ENCODE measurements at regions not wholly inside any gene's neighbourhood (a gene's known extent, or its start where the extent isn't known, plus 50 kb on each side); places are given as distances from the start of the nearest gene placed in this dataset.

DNA sequence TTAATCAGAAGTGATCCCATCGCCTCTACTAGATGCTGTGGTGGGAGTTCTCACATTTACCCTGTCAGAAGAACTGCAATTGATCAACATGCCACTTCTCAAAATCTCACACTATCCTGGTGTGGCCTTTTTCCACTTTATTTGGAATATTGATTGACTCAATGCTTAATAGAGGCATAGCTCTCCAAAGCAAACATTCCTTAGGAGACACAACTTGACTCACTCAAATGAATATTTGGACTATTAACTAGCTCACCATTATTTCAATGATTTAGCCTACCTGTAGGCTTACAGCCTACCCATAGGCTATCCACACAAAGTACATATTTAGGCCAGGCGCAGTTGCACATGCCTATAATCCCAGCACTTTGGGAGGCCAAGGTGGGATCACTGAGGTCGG, 186.5 kb downstream of the KLHL28 start:
- H3K4me1 ChIP-seq, result no peaks in the 10 kb centered on the region
- H3K36me3 ChIP-seq, result no peaks in the 10 kb centered on the region
- intact Hi-C loops (cut with DNase I), result no loop called here
- no peak for TF ChIP-seq CTCF (IDR thresholded peaks at IDR 0.05)
- H3K27me3 ChIP-seq (ENCODE audit: low read depth), result no peaks in the 10 kb centered on the region
- H3K9me3 ChIP-seq, result no peaks in the 10 kb centered on the region
- no peak overlapping the region for H3K27ac ChIP-seq
- H3K4me3 ChIP-seq, result no peak overlapping the region
- no peak for DNase-seq
- no peak for ATAC-seq

DNA sequence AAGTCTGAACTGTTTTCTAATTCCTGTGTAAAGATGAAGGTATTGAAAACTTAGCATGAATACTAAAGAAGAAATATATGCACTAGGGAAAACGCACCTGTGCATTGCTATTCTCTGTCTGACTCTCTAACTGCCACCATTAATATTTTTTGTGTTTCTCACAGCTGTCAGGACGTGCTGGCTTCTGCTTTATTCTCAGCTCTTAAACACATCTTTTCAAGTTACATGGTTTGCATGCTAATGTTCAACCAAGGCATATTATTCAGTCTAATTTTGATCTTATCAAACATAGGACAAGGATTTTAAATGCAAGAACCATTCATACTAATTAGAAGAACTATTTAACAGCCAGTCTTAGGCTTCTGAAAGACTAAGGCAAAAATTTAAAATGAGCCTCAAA, 187.4 kb downstream of the KLHL28 start:
- no peak for DNase-seq
- Histone ChIP-seq H3K27me3 (ENCODE audit: low read depth) (no peaks in the 10 kb centered on the region), H3K9me3 (no peaks in the 10 kb centered on the region), H3K27ac (no peak overlapping the region), H3K4me1 (no peaks in the 10 kb centered on the region), H3K4me3 (no peak overlapping the region), H3K36me3 (no peaks in the 10 kb centered on the region)
- intact Hi-C loops (cut with DNase I), result no loop called here
- TF ChIP-seq CTCF (IDR thresholded peaks at IDR 0.05), result no peak
- no peak for ATAC-seq

GRCh38 chr14:44771496-44771895, 190.3 kb downstream of the KLHL28 start:
- intact Hi-C loops (cut with DNase I), result no loop called here
- ATAC-seq, result peak in 1 of 2 donors; percentile 68

DNA sequence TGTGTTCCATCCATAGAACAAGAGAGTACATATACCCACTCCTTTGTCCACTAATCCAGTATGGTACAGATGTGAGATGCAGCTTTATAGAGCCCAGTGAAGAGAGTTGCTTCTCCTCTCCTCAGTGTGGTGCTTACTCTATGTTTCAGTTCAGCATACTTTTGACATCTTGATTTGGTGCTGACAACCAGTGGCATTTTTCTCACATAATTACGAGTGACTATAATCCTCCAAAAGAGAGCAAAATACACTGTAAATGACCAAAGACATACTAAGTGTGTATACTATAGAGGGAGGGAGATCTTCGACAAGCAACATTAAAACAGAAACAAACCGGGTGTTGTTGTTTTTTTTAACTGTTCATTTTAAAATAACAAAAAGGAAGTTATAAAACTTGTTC, 191.5 kb downstream of the KLHL28 start:
- intact Hi-C loops (cut with DNase I), result no loop called here
- ATAC-seq, result no peak

More at GRCh38 chr14:44771496-44771895, 190.3 kb downstream of the KLHL28 start:
- TF ChIP-seq CTCF (IDR thresholded peaks at IDR 0.05), result no peak
- Histone ChIP-seq H3K4me3 (no peak overlapping the region), H3K9me3 (no peaks in the 10 kb centered on the region), H3K27ac (no peak overlapping the region), H3K4me1 (no peaks in the 10 kb centered on the region), H3K36me3 (no peaks in the 10 kb centered on the region), H3K27me3 (ENCODE audit: low read depth) (no peaks in the 10 kb centered on the region)
- DNase-seq, result no peak

DNA sequence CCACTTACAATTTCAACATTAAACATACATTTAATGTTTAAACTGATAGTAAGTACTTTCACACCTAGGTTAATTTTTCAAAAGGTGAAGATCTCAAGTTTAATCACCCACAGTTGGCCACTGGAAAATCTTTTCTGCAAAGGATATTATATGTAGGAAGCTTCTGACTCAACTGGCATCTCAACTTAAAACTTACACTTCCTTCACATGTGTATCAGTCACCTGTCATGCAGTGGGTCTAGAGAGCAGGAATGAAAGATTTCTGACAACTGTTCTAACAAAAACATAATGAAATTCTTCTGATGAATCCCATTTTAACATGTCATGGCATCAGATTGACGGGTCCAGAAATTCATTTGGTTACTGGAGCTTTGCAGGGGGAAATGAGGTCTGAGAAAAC, 192.8 kb downstream of the KLHL28 start:
- Histone ChIP-seq H3K27me3 (ENCODE audit: low read depth) (no peaks in the 10 kb centered on the region), H3K4me1 (no peaks in the 10 kb centered on the region), H3K36me3 (no peaks in the 10 kb centered on the region), H3K27ac (no peak overlapping the region), H3K4me3 (no peak overlapping the region), H3K9me3 (no peaks in the 10 kb centered on the region)
- ATAC-seq (no peak), DNase-seq (no peak)
- no peak for TF ChIP-seq CTCF (IDR thresholded peaks at IDR 0.05)
- intact Hi-C loops (cut with DNase I), result no loop called here

More for the DNA sequence above, 191.5 kb downstream of the KLHL28 start:
- no peaks in the 10 kb centered on the region for H3K4me1 ChIP-seq
- no peak for TF ChIP-seq CTCF (IDR thresholded peaks at IDR 0.05)
- H3K27ac ChIP-seq, result no peak overlapping the region
- no peak for DNase-seq
- no peaks in the 10 kb centered on the region for H3K9me3 ChIP-seq
- H3K4me3 ChIP-seq, result no peak overlapping the region
- no peaks in the 10 kb centered on the region for H3K27me3 ChIP-seq (ENCODE audit: low read depth)
- no peaks in the 10 kb centered on the region for H3K36me3 ChIP-seq

- Histone ChIP-seq H3K36me3 (no peaks in the 10 kb centered on the region), H3K4me3 (no peak overlapping the region), H3K4me1 (no peaks in the 10 kb centered on the region), H3K27me3 (ENCODE audit: low read depth) (no peaks in the 10 kb centered on the region), H3K9me3 (no peaks in the 10 kb centered on the region), H3K27ac (no peak overlapping the region)
- intact Hi-C loops (cut with DNase I), result no loop called here
- ATAC-seq (no peak), DNase-seq (no peak)
- TF ChIP-seq CTCF (IDR thresholded peaks at IDR 0.05), result no peak
Measured at GRCh38 chr14:44767646-44768173, 194.0 kb downstream of the KLHL28 start.

Measured in lower lobe of right lung (tissue), 2 donors.